A549 (cell line): ENCODE measurements at regions not wholly inside any gene's neighbourhood (a gene's known extent, or its start where the extent isn't known, plus 50 kb on each side); places are given as distances from the start of the nearest gene placed in this dataset.

Experiments
- CBX8 ChIP-seq: fragments of 200-600 bp; sonication (generic); IDR thresholded peaks from 2 replicates; pipeline ENCODE4 v1.6.1; 2016
- EP300 ChIP-seq, 2 experiments: fragments of >200 bp; sonication (Bioruptor Twin); formaldehyde crosslinking; IDR thresholded peaks; 2 replicates in 1 of 2; 3 replicates in 1 of 2; pipeline ENCODE4 v1.6.1; 2016 to 2017
- ZC3H11A ChIP-seq: fragments of 450-650 bp; IDR thresholded peaks from 2 replicates; pipeline ENCODE4 v1.6.1; 2014; ENCODE audit warnings: antibody characterized with exemption, mild to moderate bottlenecking

- TF ChIP-seq CBX8 (no peak), EP300 (IDR thresholded peaks at IDR 0.05) (no peak), ZC3H11A (no peak)
Measured at GRCh38 chr2:215615067-215615802, 179.4 kb upstream of the FN1 start.
